SK-N-MC (cell line): ENCODE measurements at regions not wholly inside any gene's neighbourhood (a gene's known extent, or its start where the extent isn't known, plus 50 kb on each side); places are given as distances from the start of the nearest gene placed in this dataset.
"Not testable (repeated sequence)": the region's sequence is repeated elsewhere in the genome, so short reads cannot be mapped to it uniquely, and the experiment has no call there.

Experiments used
- DNase-seq: peaks from one replicate; pipeline ENCODE4 v3.0.0-alpha.2; 2011; ENCODE audit warnings: low read depth, low spot score
- H3K27ac ChIP-seq: fragments of 200-600 bp; sonication (generic); 2 replicates; pipeline ENCODE4 v1.5.1; 2016; ENCODE audit warnings: mixed run types
- H3K36me3 ChIP-seq: fragments of 200-600 bp; sonication (generic); 2 replicates; pipeline ENCODE4 v1.6.1; 2017; ENCODE audit warnings: antibody characterized with exemption, low read length, mixed read lengths; ENCODE audit not compliant: insufficient read depth
- H3K4me3 ChIP-seq: fragments of 200-600 bp; sonication (generic); 2 replicates; pipeline ENCODE4 v1.5.1; 2016
- H3K9ac ChIP-seq: fragments of 200-600 bp; sonication (generic); 2 replicates; pipeline ENCODE4 v1.8.0; 2017; ENCODE audit warnings: mixed run types, mixed read lengths; ENCODE audit not compliant: insufficient read length
- H3K9me3 ChIP-seq: fragments of 200-600 bp; sonication (generic); 2 replicates; pipeline ENCODE4 v1.6.1; 2017; ENCODE audit warnings: low read depth, mild to moderate bottlenecking, antibody characterized with exemption, low read length, moderate library complexity, mixed read lengths
- EZH2 ChIP-seq: fragments of 200-600 bp; sonication (generic); IDR thresholded peaks from one replicate; pipeline ENCODE4 v1.6.1; 2017; ENCODE audit warnings: antibody characterized with exemption
- FOXP2 ChIP-seq: optimal IDR thresholded peaks from 2 replicates; pipeline ENCODE3; 2011; ENCODE audit warnings: mild to moderate bottlenecking, moderate library complexity; ENCODE audit not compliant: insufficient read depth; ENCODE audit errors: extremely low read length, control extremely low read depth
- POLR2AphosphoS5 ChIP-seq: IDR thresholded peaks from 2 replicates; pipeline ENCODE4 v1.6.1; 2012; ENCODE audit warnings: mild to moderate bottlenecking, low read depth, low read length, borderline replicate concordance

DNA sequence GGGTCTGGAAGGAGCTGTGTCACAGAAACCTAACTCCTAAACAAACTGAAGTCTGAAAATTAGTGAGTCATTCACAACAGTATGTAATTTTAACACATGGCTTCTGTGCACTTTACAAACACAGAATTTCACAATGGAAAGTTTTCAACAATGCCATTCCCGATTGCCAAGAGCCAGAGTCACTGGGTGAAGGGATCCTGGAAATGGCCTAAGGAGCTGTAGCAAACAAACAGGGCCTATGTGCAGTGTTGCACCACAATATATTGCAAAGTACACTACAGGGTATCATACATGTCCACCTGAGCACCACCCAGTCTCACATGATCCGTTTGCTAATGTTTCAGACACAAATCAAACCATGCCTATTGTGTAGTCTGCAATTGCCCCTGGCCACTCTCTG lies 184.7 kb upstream of the OTX2 start:
- no peaks in the 10 kb centered on the region for H3K9me3 ChIP-seq

DNA sequence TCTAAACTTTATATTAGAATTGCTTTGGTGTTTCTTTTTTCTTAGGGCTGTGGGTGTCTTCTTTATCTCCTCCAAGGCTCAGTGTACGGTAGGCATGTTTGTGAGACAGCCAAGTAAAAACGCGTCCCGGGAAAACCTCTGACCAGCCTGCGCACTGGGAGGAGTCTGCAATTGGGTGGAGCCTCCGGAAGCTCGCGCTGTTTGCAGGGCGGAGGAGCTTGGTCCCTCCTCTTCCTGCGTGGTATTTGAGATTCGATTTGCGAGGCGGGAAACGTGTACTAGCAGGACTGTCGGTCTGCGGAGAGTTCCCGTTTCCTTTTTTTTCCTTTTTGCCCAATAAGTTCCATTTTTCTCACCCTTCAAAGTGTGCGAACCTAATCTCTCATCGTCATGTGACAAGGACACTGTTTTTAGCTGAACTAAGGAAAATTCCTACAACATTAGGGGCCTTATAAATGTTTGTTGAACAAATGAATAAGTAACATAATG lies 182.1 kb upstream of the OTX2 start:
- no peak for DNase-seq
- no peak overlapping the region for H3K9ac ChIP-seq

More for the DNA sequence above, 184.7 kb upstream of the OTX2 start:
- no peak overlapping the region for H3K4me3 ChIP-seq
- DNase-seq, result no peak
- H3K36me3 ChIP-seq, result no peaks in the 10 kb centered on the region
- no peak overlapping the region for H3K27ac ChIP-seq
- H3K9ac ChIP-seq, result no peak overlapping the region
- TF ChIP-seq FOXP2 (no peak), POLR2AphosphoS5 (no peak), EZH2 (no peak)

DNA sequence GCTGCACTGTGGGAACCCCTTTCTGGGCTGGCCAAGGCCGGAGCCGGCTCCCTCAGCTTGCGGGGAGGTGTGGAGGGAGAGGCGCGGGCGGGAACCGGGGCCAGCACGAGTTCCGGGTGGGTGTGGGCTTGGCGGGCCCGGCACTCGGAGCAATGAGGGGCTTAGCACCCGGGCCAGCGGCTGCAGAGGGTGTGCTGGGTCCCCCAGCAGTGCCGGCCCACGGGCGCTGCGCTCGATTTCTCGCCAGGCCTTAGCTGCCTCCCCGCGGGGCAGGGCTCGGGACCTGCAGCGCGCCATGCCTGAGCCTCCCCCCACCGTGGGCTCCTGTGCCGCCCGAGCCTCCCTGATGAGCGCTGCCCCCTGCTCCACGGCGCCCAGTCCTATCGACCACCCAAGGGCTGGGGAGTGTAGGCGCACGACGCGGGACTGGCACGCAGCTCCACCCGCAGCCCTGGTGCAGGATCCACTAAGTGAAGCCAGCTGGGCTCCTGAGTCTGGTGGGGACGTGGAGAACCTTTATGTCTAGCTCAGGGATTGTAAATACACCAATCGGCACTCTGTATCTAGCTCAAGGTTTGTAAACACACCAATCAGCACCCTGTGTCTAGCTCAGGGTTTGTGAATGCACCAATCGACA lies 180.8 kb upstream of the OTX2 start:
- not testable (repeated sequence) for H3K27ac ChIP-seq, DNase-seq, H3K4me3 ChIP-seq, H3K36me3 ChIP-seq, H3K9me3 ChIP-seq, H3K9ac ChIP-seq

More for the DNA sequence above, 182.1 kb upstream of the OTX2 start:
- Histone ChIP-seq H3K9me3 (no peaks in the 10 kb centered on the region), H3K27ac (no peak overlapping the region), H3K36me3 (no peaks in the 10 kb centered on the region), H3K4me3 (no peak overlapping the region)
- TF ChIP-seq FOXP2 (no peak), EZH2 (no peak)

DNA sequence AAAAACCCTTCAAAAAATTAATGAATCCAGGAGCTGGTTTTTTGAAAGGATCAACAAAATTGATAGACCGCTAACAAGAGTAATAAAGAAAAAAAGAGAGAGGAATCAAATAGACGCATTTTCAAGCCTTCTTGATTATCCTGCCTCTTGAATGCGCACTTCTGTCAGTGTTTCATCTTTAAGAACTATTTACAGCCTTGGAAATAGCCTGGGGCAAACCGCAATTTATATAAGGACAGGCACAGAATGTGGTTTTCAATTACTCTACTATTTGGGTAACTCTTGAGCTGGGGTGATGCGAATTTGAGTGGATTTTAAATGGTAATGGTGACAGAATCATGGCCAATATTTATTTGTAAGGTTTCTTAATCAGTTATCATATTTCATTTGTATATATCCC lies 179.1 kb upstream of the OTX2 start:
- Histone ChIP-seq H3K9me3 (no peaks in the 10 kb centered on the region), H3K9ac (no peak overlapping the region), H3K27ac (no peak overlapping the region), H3K36me3 (no peaks in the 10 kb centered on the region), H3K4me3 (no peak overlapping the region)
- TF ChIP-seq POLR2AphosphoS5, result peak; percentile 20; the same call in 1 of the 2 replicates
- no peak for TF ChIP-seq FOXP2
- DNase-seq, result peak; percentile 57

DNA sequence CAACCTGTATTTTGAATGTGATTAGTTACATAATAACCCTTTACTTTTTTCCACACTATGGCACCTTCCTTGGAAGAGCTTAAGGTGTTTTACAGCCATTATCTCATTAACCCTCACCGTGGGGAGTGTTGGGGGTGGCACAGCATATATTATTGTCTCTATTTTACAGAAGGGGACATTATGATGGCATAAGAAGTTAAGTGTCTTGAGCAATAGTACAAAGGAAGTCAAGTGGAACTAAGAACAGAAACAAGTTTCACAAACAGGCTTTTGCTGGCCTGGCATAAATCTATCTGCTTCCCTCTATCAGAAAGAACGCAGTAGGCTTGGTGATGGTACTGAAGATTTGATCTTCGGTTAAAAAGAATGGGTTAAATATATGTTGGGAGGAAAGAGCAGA lies 169.7 kb upstream of the OTX2 start:
- TF ChIP-seq EZH2 (no peak), POLR2AphosphoS5 (no peak), FOXP2 (no peak)
- no peak overlapping the region for H3K9ac ChIP-seq
- no peaks in the 10 kb centered on the region for H3K36me3 ChIP-seq
- no peaks in the 10 kb centered on the region for H3K9me3 ChIP-seq
- no peak overlapping the region for H3K27ac ChIP-seq
- no peak overlapping the region for H3K4me3 ChIP-seq
- no peak for DNase-seq

DNA sequence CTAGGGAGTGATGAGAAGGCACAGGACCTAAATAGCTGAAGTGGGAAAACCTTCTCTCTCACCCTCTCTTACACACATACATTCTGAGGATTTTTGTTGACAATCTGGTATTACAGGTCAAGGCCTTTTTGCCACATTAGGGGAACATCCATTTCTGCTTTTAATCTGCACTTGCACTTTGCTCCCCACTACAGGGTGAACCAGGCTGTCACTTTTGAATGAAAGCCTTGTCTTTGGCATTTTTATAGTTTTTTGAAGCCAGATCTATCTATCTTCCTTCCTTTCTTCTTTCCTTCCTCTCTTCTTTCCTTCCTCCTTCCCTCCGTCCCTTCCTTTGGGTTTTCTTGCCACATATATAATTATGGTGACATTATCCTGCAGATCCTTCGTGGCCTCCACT lies 165.9 kb upstream of the OTX2 start:
- DNase-seq, result no peak
- TF ChIP-seq FOXP2, result no peak
- no peak for TF ChIP-seq EZH2
- TF ChIP-seq POLR2AphosphoS5, result no peak

DNA sequence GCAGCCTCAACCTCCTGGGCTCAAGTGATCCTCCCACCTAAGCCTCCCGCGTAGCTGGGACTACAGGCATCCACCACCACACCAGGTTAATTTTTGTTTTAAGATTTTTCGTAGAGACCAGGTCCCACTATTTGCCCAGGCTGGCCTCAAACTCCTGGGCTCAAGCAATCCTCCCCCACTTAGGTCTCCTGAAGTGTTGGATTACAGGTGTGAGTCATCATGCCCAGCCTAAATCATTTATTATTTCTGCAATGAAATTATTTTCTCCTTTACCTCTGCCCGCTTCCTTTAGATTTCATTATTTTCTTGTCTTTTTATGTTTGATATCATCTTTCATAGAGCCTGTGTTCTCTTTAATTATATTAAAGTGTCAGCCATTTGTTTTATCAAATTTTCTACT lies 165.2 kb upstream of the OTX2 start:
- Histone ChIP-seq H3K9ac (no peak overlapping the region), H3K27ac (no peak overlapping the region), H3K36me3 (no peaks in the 10 kb centered on the region), H3K9me3 (no peaks in the 10 kb centered on the region), H3K4me3 (no peak overlapping the region)
- no peak for TF ChIP-seq FOXP2
- no peak for TF ChIP-seq EZH2
- no peak for TF ChIP-seq POLR2AphosphoS5
- DNase-seq, result no peak

More for the DNA sequence above, 165.9 kb upstream of the OTX2 start:
- Histone ChIP-seq H3K9me3 (no peaks in the 10 kb centered on the region), H3K36me3 (no peaks in the 10 kb centered on the region), H3K27ac (no peak overlapping the region), H3K4me3 (no peak overlapping the region), H3K9ac (no peak overlapping the region)

DNA sequence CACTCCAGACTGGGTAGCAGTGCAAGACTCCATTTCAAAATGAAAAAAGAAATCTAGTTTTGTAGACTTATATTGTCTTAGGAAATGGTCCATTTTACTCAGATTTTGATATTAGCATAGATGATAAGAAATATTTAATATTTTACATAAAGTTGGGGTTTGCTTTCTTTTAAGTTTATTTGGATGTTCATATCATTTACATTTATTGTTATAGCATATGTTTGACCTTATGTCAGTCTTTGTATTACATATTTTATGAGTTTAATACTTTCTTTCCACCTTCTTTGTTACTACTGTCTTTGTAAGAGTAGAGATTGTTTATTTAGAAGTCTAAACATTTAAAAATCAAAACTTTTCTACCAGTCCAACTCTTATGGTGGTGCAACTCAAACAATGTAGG lies 162.7 kb upstream of the OTX2 start:
- no peak for DNase-seq
- H3K27ac ChIP-seq, result no peak overlapping the region
- no peak overlapping the region for H3K9ac ChIP-seq
- no peak overlapping the region for H3K4me3 ChIP-seq
- H3K36me3 ChIP-seq, result no peaks in the 10 kb centered on the region
- TF ChIP-seq FOXP2 (no peak), POLR2AphosphoS5 (no peak), EZH2 (no peak)
- no peaks in the 10 kb centered on the region for H3K9me3 ChIP-seq

DNA sequence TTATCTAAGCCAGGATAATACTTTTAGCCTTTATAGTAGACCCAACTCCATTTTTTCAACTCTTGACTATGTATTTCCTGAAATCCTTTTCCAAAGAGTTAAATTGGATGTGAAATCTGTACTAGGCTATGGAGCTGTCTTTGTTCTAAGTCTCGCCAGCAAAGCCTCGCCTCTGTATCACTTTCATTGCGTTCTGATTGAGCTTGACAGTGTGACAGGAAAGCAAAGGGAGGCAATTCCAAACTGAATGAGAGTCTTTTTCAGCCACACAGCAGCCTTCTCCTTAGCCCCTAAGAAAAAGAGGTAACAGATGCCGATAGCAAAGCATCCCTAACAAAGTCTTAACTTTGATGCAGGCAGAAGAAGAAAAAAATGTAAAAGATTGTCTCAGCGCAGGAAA lies 154.6 kb upstream of the OTX2 start:
- Histone ChIP-seq H3K9me3 (no peaks in the 10 kb centered on the region), H3K27ac (no peak overlapping the region), H3K9ac (no peak overlapping the region), H3K36me3 (no peaks in the 10 kb centered on the region), H3K4me3 (no peak overlapping the region)
- no peak for DNase-seq
- TF ChIP-seq EZH2 (no peak), FOXP2 (no peak), POLR2AphosphoS5 (no peak)
